Stomach (tissue), 8 donors: ENCODE measurements at regions not wholly inside any gene's neighbourhood (a gene's known extent, or its start where the extent isn't known, plus 50 kb on each side); places are given as distances from the start of the nearest gene placed in this dataset.

Experiments used
- DNase-seq, 2 donors: peaks; one replicate each; pipeline versions ENCODE4 v3.0.0 to v3.0.0-alpha.2; 2013 to 2019
- H3K27ac ChIP-seq, 5 donors: fragments of 200-600 bp in 4 of 5; sonication (generic) in 4 of 5; one replicate each; pipeline ENCODE4 v1.5.1; 2013 to 2019; ENCODE audit warnings: mild to moderate bottlenecking in 1 of 5, moderate library complexity in 1 of 5
- H3K27me3 ChIP-seq, 3 donors: fragments of 200-600 bp; sonication (generic); one replicate each; pipeline ENCODE4 v1.5.1; 2017 to 2019; ENCODE audit warnings: mixed run types in 1 of 3
- H3K36me3 ChIP-seq, 4 donors: fragments of 200-600 bp; sonication (generic); 1 replicate in 3 of 4; 2 replicates in 1 of 4; pipeline ENCODE4 v1.5.1; 2016 to 2019
- H3K4me1 ChIP-seq, 4 donors: fragments of 200-600 bp; sonication (generic); one replicate each; pipeline ENCODE4 v1.5.1; 2016 to 2019
- H3K4me3 ChIP-seq, 4 donors: fragments of 200-600 bp; sonication (generic) in 3 of 4; one replicate each; pipeline ENCODE4 v1.5.1; 2016 to 2019; ENCODE audit warnings: mild to moderate bottlenecking in 1 of 4
- H3K9me3 ChIP-seq, 4 donors: fragments of 200-600 bp; sonication (generic); one replicate each; pipeline ENCODE4 v1.5.1; 2016 to 2019
- CTCF ChIP-seq, 7 experiments: fragments of 450-650 bp in 4 of 7; fragments of 200-600 bp in 3 of 7; sonication (generic) in 3 of 7; IDR thresholded peaks; one replicate each; pipeline ENCODE4 v1.5.1; 2016 to 2019; ENCODE audit warnings: antibody characterized with exemption in 7 of 7, control low read depth in 2 of 7, mild to moderate bottlenecking in 1 of 7
- EP300 ChIP-seq: sonication (generic); formaldehyde crosslinking; IDR thresholded peaks from one replicate; pipeline ENCODE4 v1.6.1; 2017; ENCODE audit warnings: antibody characterized with exemption
- POLR2A ChIP-seq, 4 donors: fragments of 450-650 bp; IDR thresholded peaks; one replicate each; pipeline ENCODE4 v1.6.1; 2016; ENCODE audit warnings: antibody characterized with exemption in 4 of 4, control low read depth in 2 of 4, mild to moderate bottlenecking in 1 of 4, moderate library complexity in 1 of 4
- POLR2AphosphoS5 ChIP-seq, 3 donors: sonication (generic); formaldehyde crosslinking; IDR thresholded peaks; one replicate each; pipeline ENCODE4 v1.6.1; 2016; ENCODE audit warnings: antibody characterized with exemption in 3 of 3
- WGBS, 5 donors: extraction: QIAGEN DNeasy Blood & Tissue Kit in 3 of 5; methylation state at CpG; one replicate each; pipeline versions ENCODE4 v1.1.5 to v1.1.7; 2013 to 2018; 5-methylcytosine and 5-hydroxymethylcytosine counted together
- intact Hi-C: fragments of 100-400 bp; cut with DNase I; formaldehyde crosslinking; loops from one replicate; pipeline ENCODE4 v1.15.1; 2023; ENCODE audit warnings: low total_unique reads
- donor health status: healthy with polysubstance abuse.
- donor health status: Bipolar disorder and iron deficiency.
- donor health status: healthy.

- no peak for DNase-seq
- TF ChIP-seq POLR2AphosphoS5 (IDR thresholded peaks at IDR 0.05) (no peak), EP300 (no peak), POLR2A (IDR thresholded peaks at IDR 0.05) (no peak), CTCF (IDR thresholded peaks at IDR 0.05) (no peak)
- Histone ChIP-seq H3K4me3 (no peak overlapping the region), H3K27me3 (peaks cover 0 to 11% (median 0%) of the 10 kb centered on the region in 3 donors), H3K9me3 (no peaks in the 10 kb centered on the region), H3K27ac (no peak overlapping the region), H3K36me3 (no peaks in the 10 kb centered on the region), H3K4me1 (no peaks in the 10 kb centered on the region)
- WGBS, 5 donors: 0 to 94% (median 77%) methylated on average over 1 of the region's 1 CpG
- intact Hi-C loops: no loop called here
Observed at GRCh38 chr11:112718483-112718882, 242.7 kb upstream of the NCAM1 start.

GRCh38 chr11:112719736-112720525, 241.3 kb upstream of the NCAM1 start:
- H3K36me3 ChIP-seq: no peaks in the 10 kb centered on the region
- TF ChIP-seq EP300: no peak
- no peak overlapping the region for H3K27ac ChIP-seq
- intact Hi-C loops: no loop called here
- 77 to 83% (median 80%) methylated on average over 11 of the region's 11 CpGs for WGBS, 5 donors
- no peak for DNase-seq
- no peak overlapping the region for H3K4me3 ChIP-seq
- H3K9me3 ChIP-seq: no peaks in the 10 kb centered on the region
- H3K27me3 ChIP-seq: peaks cover 0 to 14% (median 0%) of the 10 kb centered on the region in 3 donors
- H3K4me1 ChIP-seq: no peaks in the 10 kb centered on the region

GRCh38 chr11:112722148-112722547, 239.1 kb upstream of the NCAM1 start:
- no peak for TF ChIP-seq CTCF (IDR thresholded peaks at IDR 0.05)
- TF ChIP-seq POLR2AphosphoS5 (IDR thresholded peaks at IDR 0.05): no peak
- TF ChIP-seq EP300: no peak
- no peak for TF ChIP-seq POLR2A (IDR thresholded peaks at IDR 0.05)
- Histone ChIP-seq H3K27me3 (peaks cover 0 to 14% (median 0%) of the 10 kb centered on the region in 3 donors), H3K9me3 (no peaks in the 10 kb centered on the region), H3K27ac (no peak overlapping the region), H3K4me1 (no peaks in the 10 kb centered on the region), H3K36me3 (no peaks in the 10 kb centered on the region), H3K4me3 (no peak overlapping the region)
- intact Hi-C loops: no loop called here
- 56 to 79% (median 71%) methylated on average over 2 of the region's 2 CpGs for WGBS, 5 donors
- DNase-seq: no peak

- WGBS, 5 donors: 58 to 73% (median 70%) methylated on average over 4 of the region's 4 CpGs
- Histone ChIP-seq H3K27me3 (peaks cover 0 to 14% (median 0%) of the 10 kb centered on the region in 3 donors), H3K4me1 (no peaks in the 10 kb centered on the region), H3K9me3 (no peaks in the 10 kb centered on the region), H3K36me3 (no peaks in the 10 kb centered on the region), H3K27ac (no peak overlapping the region), H3K4me3 (no peak overlapping the region)
- no peak for TF ChIP-seq POLR2A (IDR thresholded peaks at IDR 0.05)
- no peak for TF ChIP-seq POLR2AphosphoS5 (IDR thresholded peaks at IDR 0.05)
- no peak for TF ChIP-seq EP300
- no peak for TF ChIP-seq CTCF (IDR thresholded peaks at IDR 0.05)
- intact Hi-C loops: no loop called here
- DNase-seq: no peak
Observed at GRCh38 chr11:112722876-112723275, 238.3 kb upstream of the NCAM1 start.
